ENCODE measurements at regions not wholly inside any gene's neighbourhood (a gene's known extent, or its start where the extent isn't known, plus 50 kb on each side); places are given as distances from the start of the nearest gene placed in this dataset.
A peak's percentile ranks its signal among the peaks of the same experiment; 100 is the strongest.

DNA sequence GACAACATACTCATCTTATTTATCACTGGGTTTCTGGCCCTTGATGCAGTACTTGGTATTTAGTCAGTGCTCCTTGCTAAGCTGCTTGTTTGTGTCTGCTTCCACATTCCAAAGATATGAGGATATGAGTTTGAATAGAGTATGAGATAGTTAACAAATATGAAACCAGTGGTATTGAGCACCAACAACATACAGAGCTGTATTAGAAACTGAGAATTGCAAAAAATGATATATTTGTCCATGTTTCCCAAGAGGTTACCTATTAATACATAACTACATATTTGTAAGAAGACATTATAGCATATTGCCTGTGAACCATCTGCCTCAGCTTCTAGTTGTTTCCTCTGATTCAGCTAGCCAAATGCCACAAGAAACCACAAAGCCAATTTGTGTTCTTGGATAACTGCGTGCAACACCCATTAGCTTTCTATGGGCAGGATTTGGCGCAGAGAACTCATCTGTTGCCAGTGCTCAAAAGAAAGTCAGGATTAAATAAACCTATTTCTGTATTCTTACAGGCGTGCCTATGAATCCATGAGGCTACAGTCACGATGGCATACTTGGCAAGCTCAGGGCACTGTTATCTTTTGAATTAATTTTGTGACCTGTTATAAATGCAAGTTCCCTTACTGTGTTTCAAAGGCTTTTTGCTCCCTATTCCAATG is 194.4 kb downstream of the MAP2K6 start:
- H3K9me3 ChIP-seq (ENCODE audit: control insufficient read depth, insufficient read depth, low read length): no peaks in the 10 kb centered on the region
- ChIA-PET CTCF (interaction anchor here (0.6 to 5.2 kb wide), 49 partner anchors 10 to 944 kb away, joined by 3 to 103 read pairs (median 5); partner anchors contain the start of gene KCNJ2), POLR2A (interaction anchor here (0.5 to 3.1 kb wide), 12 partner anchors 16 to 560 kb away, joined by 3 to 32 read pairs (median 7); partner anchors contain the start of gene KCNJ2)
- H3K27me3 ChIP-seq (ENCODE audit: control insufficient read depth, insufficient read depth, low read length): no peaks in the 10 kb centered on the region
- H3K27ac ChIP-seq (ENCODE audit: low read depth, low read length): peak overlapping the region; percentile 95
- peak; percentile 83 for DNase-seq (ENCODE audit: low read depth, low spot score)
- TF ChIP-seq, protein P1, sequence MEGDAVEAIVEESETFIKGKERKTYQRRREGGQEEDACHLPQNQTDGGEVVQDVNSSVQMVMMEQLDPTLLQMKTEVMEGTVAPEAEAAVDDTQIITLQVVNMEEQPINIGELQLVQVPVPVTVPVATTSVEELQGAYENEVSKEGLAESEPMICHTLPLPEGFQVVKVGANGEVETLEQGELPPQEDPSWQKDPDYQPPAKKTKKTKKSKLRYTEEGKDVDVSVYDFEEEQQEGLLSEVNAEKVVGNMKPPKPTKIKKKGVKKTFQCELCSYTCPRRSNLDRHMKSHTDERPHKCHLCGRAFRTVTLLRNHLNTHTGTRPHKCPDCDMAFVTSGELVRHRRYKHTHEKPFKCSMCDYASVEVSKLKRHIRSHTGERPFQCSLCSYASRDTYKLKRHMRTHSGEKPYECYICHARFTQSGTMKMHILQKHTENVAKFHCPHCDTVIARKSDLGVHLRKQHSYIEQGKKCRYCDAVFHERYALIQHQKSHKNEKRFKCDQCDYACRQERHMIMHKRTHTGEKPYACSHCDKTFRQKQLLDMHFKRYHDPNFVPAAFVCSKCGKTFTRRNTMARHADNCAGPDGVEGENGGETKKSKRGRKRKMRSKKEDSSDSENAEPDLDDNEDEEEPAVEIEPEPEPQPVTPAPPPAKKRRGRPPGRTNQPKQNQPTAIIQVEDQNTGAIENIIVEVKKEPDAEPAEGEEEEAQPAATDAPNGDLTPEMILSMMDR (IDR thresholded peaks at IDR 0.05; ENCODE audit: low read depth, low read length): no peak
- H3K4me3 ChIP-seq (ENCODE audit: low read depth, low read length): no peak overlapping the region

DNA sequence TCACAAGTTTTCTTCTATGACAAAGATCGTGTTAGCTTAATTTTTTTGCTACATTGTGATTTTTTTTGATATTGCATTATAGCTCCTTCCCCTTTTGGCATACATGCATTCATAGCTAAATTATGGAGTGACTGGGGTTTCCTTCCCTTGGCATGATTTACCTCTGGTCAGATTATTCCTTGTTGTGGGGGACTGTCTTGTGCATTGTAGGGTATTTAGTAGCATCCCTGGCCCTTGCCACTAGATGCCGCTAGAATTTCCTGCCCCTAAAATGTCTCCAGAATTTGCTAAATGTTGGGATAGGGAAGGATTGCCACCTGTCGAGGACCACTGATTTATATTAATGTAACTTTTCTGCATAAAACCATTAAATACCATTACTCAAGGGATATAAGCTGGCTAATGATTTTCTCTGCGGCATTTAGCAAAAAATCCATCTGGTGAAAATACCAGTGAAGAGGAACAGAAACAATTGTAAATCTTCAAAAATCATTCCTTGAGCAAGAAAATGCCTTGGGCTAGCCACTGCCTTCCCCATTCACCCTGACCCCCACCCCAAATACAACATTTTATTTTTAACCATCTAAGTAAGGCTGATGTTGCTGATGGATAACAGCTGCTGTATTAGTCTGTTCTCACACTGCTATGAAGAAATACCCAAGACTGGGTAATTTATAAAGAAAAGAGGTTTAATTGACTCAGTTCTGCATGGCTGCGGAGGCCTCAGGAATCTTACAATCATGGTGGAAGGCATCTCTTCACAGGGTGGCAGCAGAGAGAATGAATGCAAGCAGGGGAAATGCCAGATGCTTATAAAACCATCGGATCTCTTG is 195.2 kb downstream of the MAP2K6 start:
- CTCF ChIA-PET: interaction anchor here (0.5 to 5.2 kb wide), 48 partner anchors 10 to 943 kb away, joined by 3 to 103 read pairs (median 5); partner anchors contain the start of gene KCNJ2
- peak overlapping the region; percentile 85 for H3K27ac ChIP-seq (ENCODE audit: low read depth, low read length)
- H3K4me3 ChIP-seq (ENCODE audit: low read depth, low read length): no peak overlapping the region
- POLR2A ChIA-PET: interaction anchor here (0.5 to 3.1 kb wide), 10 partner anchors 16 to 559 kb away, joined by 3 to 32 read pairs (median 8); partner anchors contain the start of gene KCNJ2
- H3K9me3 ChIP-seq (ENCODE audit: control insufficient read depth, insufficient read depth, low read length): no peaks in the 10 kb centered on the region
- no peak for DNase-seq (ENCODE audit: low read depth, low spot score)
- H3K27me3 ChIP-seq (ENCODE audit: control insufficient read depth, insufficient read depth, low read length): no peaks in the 10 kb centered on the region
- TF ChIP-seq, protein P1 (IDR thresholded peaks at IDR 0.05; ENCODE audit: low read depth, low read length): peak; percentile 79

DNA sequence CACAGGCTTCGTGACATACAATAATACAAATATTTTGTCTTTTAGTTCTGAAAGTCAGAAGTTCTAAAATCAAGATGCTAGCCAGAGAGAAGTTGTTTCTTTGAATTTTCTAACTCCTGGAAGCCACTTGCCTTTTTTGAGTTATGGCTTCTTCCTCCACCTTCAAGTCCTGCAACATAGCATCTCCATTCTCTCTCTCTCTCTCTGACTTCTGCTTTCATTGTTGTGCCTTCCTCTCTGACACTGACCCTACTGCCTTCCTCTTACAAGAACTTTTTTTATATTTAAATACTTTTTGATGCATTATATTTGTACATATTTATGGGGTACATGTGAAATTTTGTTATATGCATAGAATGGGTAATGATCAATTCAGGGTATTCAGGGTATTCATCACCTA is 205.9 kb downstream of the MAP2K6 start:
- no peak for DNase-seq (ENCODE audit: low read depth, low spot score)
- Histone ChIP-seq H3K4me3 (ENCODE audit: low read depth, low read length) (no peak overlapping the region), H3K27ac (ENCODE audit: low read depth, low read length) (no peak overlapping the region), H3K27me3 (ENCODE audit: control insufficient read depth, insufficient read depth, low read length) (no peaks in the 10 kb centered on the region), H3K9me3 (ENCODE audit: control insufficient read depth, insufficient read depth, low read length) (peaks cover 9% of the 10 kb centered on the region)
- ChIA-PET CTCF (interaction anchor here (1.0 kb wide), 1 partner anchor 13 kb away, joined by 3 read pairs; no protein-coding TSS in a partner anchor), POLR2A (no interaction called here)
- TF ChIP-seq, protein P1 (IDR thresholded peaks at IDR 0.05; ENCODE audit: low read depth, low read length): no peak

DNA sequence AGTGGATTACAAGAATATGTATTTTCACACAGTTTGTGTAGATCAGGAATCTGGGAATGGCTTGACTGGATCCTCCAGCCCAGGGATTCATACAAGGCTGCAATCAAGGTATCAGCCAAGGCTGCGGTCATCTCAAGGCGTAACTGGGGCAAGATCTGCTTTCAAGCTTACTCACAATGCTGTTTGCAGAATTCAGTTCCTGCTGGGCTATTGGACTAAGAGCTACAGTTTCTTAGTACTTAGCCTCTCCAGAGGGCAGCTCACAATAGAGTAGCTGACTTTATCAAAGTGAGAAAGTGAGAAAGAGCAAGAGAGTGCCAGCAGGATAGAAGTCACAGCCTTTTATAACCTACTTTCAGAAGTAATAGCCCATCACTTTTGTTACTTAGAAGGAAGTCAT is 211.0 kb downstream of the MAP2K6 start:
- Histone ChIP-seq H3K27me3 (ENCODE audit: control insufficient read depth, insufficient read depth, low read length) (peaks cover 4% of the 10 kb centered on the region), H3K9me3 (ENCODE audit: control insufficient read depth, insufficient read depth, low read length) (no peaks in the 10 kb centered on the region; the same call in 1 of the 2 replicates), H3K27ac (ENCODE audit: low read depth, low read length) (no peak overlapping the region), H3K4me3 (ENCODE audit: low read depth, low read length) (no peak overlapping the region)
- no peak for DNase-seq (ENCODE audit: low read depth, low spot score)
- TF ChIP-seq, protein P1 (IDR thresholded peaks at IDR 0.05; ENCODE audit: low read depth, low read length): no peak
- CTCF ChIA-PET: interaction anchor here (0.6 kb wide), 1 partner anchor 926 kb away, joined by 3 read pairs; no protein-coding TSS in a partner anchor
- POLR2A ChIA-PET: interaction anchor here (0.7 kb wide), 1 partner anchor 503 kb away, joined by 3 read pairs; no protein-coding TSS in a partner anchor

Data from AG04450 (cell line).